Skeletal muscle satellite cell (primary cell): ENCODE measurements at regions not wholly inside any gene's neighbourhood (a gene's known extent, or its start where the extent isn't known, plus 50 kb on each side); places are given as distances from the start of the nearest gene placed in this dataset.

Experiments used
- H3K27me3 ChIP-seq: 2 replicates; pipeline ENCODE4 v1.7.0; 2013; ENCODE audit warnings: low read length; ENCODE audit not compliant: control insufficient read depth, insufficient read depth
- H3K36me3 ChIP-seq: 2 replicates; pipeline ENCODE4 v1.7.0; 2013; ENCODE audit warnings: mild to moderate bottlenecking, control low read depth, low read length; ENCODE audit not compliant: insufficient read depth
- H3K4me1 ChIP-seq: 2 replicates; pipeline ENCODE4 v1.7.0; 2013; ENCODE audit warnings: low read length; ENCODE audit not compliant: control insufficient read depth, insufficient read depth
- H3K4me2 ChIP-seq: 2 replicates; pipeline ENCODE4 v1.7.0; 2013; ENCODE audit warnings: mild to moderate bottlenecking, low read length
- H3K4me3 ChIP-seq: 2 replicates; pipeline ENCODE4 v1.7.0; 2013; ENCODE audit warnings: low read length
- H3K9ac ChIP-seq: 2 replicates; pipeline ENCODE4 v1.7.0; 2013; ENCODE audit warnings: mild to moderate bottlenecking, low read depth, low read length, moderate library complexity
- H3K9me3 ChIP-seq: replicated peaks from 2 replicates; pipeline ENCODE4 v1.7.0; 2013; ENCODE audit warnings: mild to moderate bottlenecking, control low read depth, low read length

GRCh38 chr16:85438981-85439685 is 174.0 kb upstream of the GSE1 start:
- no peak overlapping the region for H3K4me3 ChIP-seq
- H3K4me2 ChIP-seq: no peak overlapping the region
- no peak overlapping the region for H3K9ac ChIP-seq
- no peaks in the 10 kb centered on the region for H3K36me3 ChIP-seq
- no peaks in the 10 kb centered on the region for H3K9me3 ChIP-seq
- peaks cover 17% of the 10 kb centered on the region for H3K4me1 ChIP-seq
- no peaks in the 10 kb centered on the region for H3K27me3 ChIP-seq

- Histone ChIP-seq H3K36me3 (no peaks in the 10 kb centered on the region), H3K4me3 (no peak overlapping the region), H3K27me3 (no peaks in the 10 kb centered on the region), H3K4me2 (no peak overlapping the region), H3K9me3 (no peaks in the 10 kb centered on the region), H3K9ac (no peak overlapping the region), H3K4me1 (peaks cover 16% of the 10 kb centered on the region)
Observed at GRCh38 chr16:85440744-85441143, 172.4 kb upstream of the GSE1 start.

- no peak overlapping the region for H3K4me3 ChIP-seq
- H3K9me3 ChIP-seq: no peaks in the 10 kb centered on the region
- no peak overlapping the region for H3K4me2 ChIP-seq
- H3K36me3 ChIP-seq: no peaks in the 10 kb centered on the region
- peaks cover 10% of the 10 kb centered on the region for H3K4me1 ChIP-seq
- H3K27me3 ChIP-seq: no peaks in the 10 kb centered on the region
- H3K9ac ChIP-seq: no peak overlapping the region
Observed at GRCh38 chr16:85441189-85441889, 171.8 kb upstream of the GSE1 start.

GRCh38 chr16:85441890-85442670 is 171.0 kb upstream of the GSE1 start:
- no peak overlapping the region for H3K4me2 ChIP-seq
- no peaks in the 10 kb centered on the region for H3K27me3 ChIP-seq
- no peaks in the 10 kb centered on the region for H3K9me3 ChIP-seq
- no peak overlapping the region for H3K9ac ChIP-seq
- no peaks in the 10 kb centered on the region for H3K36me3 ChIP-seq
- H3K4me3 ChIP-seq: no peak overlapping the region
- peaks cover 3% of the 10 kb centered on the region for H3K4me1 ChIP-seq

GRCh38 chr16:85443116-85443515 is 170.0 kb upstream of the GSE1 start:
- Histone ChIP-seq H3K4me2 (no peak overlapping the region), H3K4me1 (no peaks in the 10 kb centered on the region), H3K36me3 (no peaks in the 10 kb centered on the region), H3K9me3 (no peaks in the 10 kb centered on the region), H3K4me3 (no peak overlapping the region), H3K27me3 (peaks cover 3% of the 10 kb centered on the region), H3K9ac (no peak overlapping the region)

GRCh38 chr16:85443531-85443930 is 169.6 kb upstream of the GSE1 start:
- no peaks in the 10 kb centered on the region for H3K36me3 ChIP-seq

GRCh38 chr16:85445064-85445778 is 167.9 kb upstream of the GSE1 start:
- H3K4me2 ChIP-seq: no peak overlapping the region
- H3K9ac ChIP-seq: no peak overlapping the region
- H3K36me3 ChIP-seq: no peaks in the 10 kb centered on the region
- peaks cover 3% of the 10 kb centered on the region for H3K27me3 ChIP-seq
- H3K4me3 ChIP-seq: no peak overlapping the region
- H3K9me3 ChIP-seq: no peaks in the 10 kb centered on the region
- H3K4me1 ChIP-seq: peaks cover 7% of the 10 kb centered on the region

More at GRCh38 chr16:85443531-85443930, 169.6 kb upstream of the GSE1 start:
- H3K27me3 ChIP-seq: peaks cover 3% of the 10 kb centered on the region
- H3K4me2 ChIP-seq: no peak overlapping the region
- H3K9ac ChIP-seq: no peak overlapping the region
- no peaks in the 10 kb centered on the region for H3K9me3 ChIP-seq
- H3K4me1 ChIP-seq: peaks cover 2% of the 10 kb centered on the region
- H3K4me3 ChIP-seq: no peak overlapping the region

GRCh38 chr16:85445779-85446222 is 167.3 kb upstream of the GSE1 start:
- Histone ChIP-seq H3K27me3 (peaks cover 3% of the 10 kb centered on the region), H3K36me3 (no peaks in the 10 kb centered on the region), H3K9me3 (no peaks in the 10 kb centered on the region), H3K4me1 (peaks cover 7% of the 10 kb centered on the region), H3K4me2 (no peak overlapping the region), H3K4me3 (no peak overlapping the region), H3K9ac (no peak overlapping the region)

GRCh38 chr16:85446951-85447692 is 166.0 kb upstream of the GSE1 start:
- Histone ChIP-seq H3K9ac (no peak overlapping the region), H3K36me3 (no peaks in the 10 kb centered on the region), H3K4me3 (no peak overlapping the region), H3K4me1 (peaks cover 7% of the 10 kb centered on the region), H3K27me3 (peaks cover 3% of the 10 kb centered on the region), H3K9me3 (no peaks in the 10 kb centered on the region), H3K4me2 (no peak overlapping the region)

GRCh38 chr16:85447693-85448313 is 165.3 kb upstream of the GSE1 start:
- Histone ChIP-seq H3K4me2 (no peak overlapping the region), H3K36me3 (no peaks in the 10 kb centered on the region), H3K27me3 (peaks cover 3% of the 10 kb centered on the region), H3K9me3 (no peaks in the 10 kb centered on the region), H3K4me1 (peaks cover 7% of the 10 kb centered on the region), H3K9ac (no peak overlapping the region), H3K4me3 (no peak overlapping the region)
